HG03066 (cell line): ENCODE measurements at regions not wholly inside any gene's neighbourhood (a gene's known extent, or its start where the extent isn't known, plus 50 kb on each side); places are given as distances from the start of the nearest gene placed in this dataset.

Experiments
- ATAC-seq: cut with Tn5 transposase; IDR thresholded peaks from one replicate; pipeline ENCODE4 v1.9.1; 2021; ENCODE audit warnings: low read depth; ENCODE audit not compliant: unreplicated experiment

DNA sequence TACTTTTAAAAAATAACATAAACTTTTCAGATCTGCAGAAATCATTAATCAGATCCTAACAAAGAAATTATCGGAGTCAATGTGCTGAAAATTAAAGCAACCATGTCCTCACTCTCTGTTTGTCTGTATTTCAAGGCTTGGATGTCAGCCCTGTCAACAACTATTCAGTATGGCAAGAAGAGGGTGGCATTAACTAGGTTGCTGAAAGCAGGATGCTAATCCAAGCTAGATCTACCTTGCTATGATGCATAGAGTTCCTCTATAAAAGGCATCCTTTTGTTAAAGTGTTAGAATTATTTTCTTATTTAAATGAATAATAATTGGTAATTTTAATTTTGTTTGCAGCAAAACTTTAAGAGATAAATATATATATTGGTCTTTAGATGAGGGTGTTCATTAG lies 800.8 kb downstream of the CDH11 start:
- no peak for ATAC-seq

DNA sequence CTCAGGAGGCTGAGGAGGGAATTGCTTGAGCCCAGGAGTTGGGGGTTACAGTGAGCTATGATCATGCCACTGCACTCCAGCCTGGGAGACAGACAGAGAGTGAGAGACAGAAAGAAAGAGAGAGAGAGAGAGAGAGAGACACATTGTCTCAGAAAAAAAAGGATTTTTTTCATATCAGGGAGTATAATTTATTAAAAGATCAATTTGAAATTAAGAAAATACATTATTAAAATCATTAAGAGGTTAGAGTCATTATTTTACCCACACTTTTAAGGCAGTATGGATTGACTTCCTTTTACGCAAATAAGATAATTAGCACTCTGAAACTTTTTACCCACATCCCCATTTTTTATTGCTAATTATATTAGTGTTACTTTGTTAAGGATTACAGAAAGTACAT lies 804.3 kb downstream of the CDH11 start:
- no peak for ATAC-seq

- ATAC-seq: no peak
These were observed 808.1 kb downstream of the CDH11 start for GRCh38 chr16:64313726-64314125.

GRCh38 chr16:64312980-64313379 lies 808.9 kb downstream of the CDH11 start:
- no peak for ATAC-seq

- ATAC-seq: no peak
These were observed 809.6 kb downstream of the CDH11 start for GRCh38 chr16:64312292-64312691.

DNA sequence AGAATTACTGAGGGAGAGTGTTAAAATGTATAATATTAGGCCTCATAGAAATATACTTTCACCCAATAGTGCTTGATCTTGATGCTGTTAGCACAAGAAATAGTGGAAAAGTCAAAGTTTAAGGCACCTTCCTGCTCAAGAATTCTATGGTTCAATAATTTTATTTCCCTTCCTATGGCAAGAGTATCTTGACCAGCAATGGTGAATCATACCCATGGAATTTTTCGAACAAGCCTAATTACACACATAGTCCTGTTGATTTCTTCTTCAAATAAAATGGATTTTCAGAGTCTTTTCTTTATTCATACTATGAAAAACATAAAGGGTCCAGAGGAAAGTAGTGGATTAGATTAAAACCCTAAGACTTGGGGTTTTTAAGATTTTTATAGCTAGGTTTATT lies 810.6 kb downstream of the CDH11 start:
- no peak for ATAC-seq

GRCh38 chr16:64309398-64310110 lies 812.3 kb downstream of the CDH11 start:
- ATAC-seq: no peak

- ATAC-seq: no peak
These were observed 813.1 kb downstream of the CDH11 start for GRCh38 chr16:64308721-64309120.

- no peak for ATAC-seq
These were observed 814.4 kb downstream of the CDH11 start for GRCh38 chr16:64307431-64307830.

- ATAC-seq: no peak
These were observed 816.2 kb downstream of the CDH11 start for GRCh38 chr16:64305663-64306062.

DNA sequence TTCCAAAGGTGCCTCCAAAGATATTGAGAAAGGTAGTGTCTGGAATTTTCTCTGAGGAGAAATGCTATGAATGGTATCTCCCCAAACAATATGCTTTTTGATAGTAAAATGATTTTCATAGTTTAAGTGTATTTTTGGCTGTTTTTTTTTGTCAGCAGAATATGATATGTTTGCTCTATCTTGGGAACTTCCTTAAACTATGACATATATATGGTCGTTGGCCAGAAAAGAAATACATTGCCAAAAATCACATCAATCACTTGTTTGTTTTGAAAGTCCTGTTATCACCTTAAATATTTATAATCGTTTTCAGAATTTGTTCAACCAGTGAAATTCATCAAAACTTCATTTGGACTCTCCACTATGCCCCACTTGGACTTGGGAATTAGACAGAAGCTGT lies 816.9 kb downstream of the CDH11 start:
- ATAC-seq: no peak

- ATAC-seq: no peak
These were observed 817.5 kb downstream of the CDH11 start for GRCh38 chr16:64304396-64304795.

DNA sequence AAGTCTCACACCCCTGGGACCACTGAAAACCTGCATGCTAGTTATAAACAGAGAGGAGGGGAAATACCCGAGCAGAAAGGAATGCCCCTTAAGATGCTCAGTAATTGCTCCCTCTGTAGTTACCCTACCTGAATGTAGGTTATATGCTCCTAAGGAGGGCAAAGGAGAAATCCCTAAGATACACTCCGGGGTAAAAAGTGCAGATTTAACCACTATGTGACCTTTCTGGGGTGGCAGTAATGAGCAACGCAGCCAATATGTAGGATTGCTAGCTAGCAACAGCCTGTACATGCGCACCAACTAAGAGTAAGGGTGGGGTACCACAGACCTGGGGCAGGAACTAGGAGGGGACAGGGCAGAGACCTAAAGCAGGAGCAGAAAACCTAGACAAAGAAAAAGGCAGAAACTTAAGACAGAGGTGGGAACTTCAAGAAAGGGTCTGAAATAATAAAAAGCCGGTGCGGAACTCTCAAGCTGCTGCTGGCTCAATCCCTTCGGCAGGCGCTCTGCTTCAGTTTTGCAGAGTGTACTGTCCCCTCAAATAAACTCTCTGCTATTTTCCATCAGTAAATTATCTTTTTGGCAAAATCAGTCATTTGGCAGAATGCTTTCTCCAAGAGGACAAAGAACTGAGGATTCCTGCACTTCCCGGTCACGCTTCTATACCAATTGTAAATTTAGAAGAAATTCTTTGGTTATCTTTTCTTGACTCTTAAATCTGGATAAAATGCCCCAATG lies 823.8 kb downstream of the CDH11 start:
- ATAC-seq: no peak

DNA sequence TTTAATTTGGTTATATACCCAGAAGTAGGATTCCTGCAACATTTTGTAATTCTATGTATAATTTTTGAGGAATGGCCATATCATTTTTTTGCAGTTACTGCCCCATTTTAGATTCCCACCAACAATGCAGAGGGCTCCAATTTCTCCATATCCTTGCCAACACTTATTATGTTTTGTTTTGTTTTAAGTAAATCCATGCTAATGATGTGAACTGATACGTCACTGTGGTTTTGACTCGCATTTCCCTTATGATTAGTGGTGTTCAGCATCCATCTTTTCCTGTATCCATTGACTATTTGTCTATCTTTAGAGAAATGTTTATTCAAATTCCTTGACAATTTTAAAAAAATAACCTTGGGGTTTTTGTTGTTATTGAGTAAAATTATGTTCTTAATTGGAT lies 826.4 kb downstream of the CDH11 start:
- no peak for ATAC-seq

- ATAC-seq: no peak
These were observed 828.9 kb downstream of the CDH11 start for GRCh38 chr16:64292953-64293352.

GRCh38 chr16:64292161-64292560 lies 829.7 kb downstream of the CDH11 start:
- ATAC-seq: no peak

- ATAC-seq: no peak
These were observed 831.4 kb downstream of the CDH11 start for GRCh38 chr16:64290461-64290860.

GRCh38 chr16:64287655-64288528 lies 834.0 kb downstream of the CDH11 start:
- ATAC-seq: no peak

- no peak for ATAC-seq
These were observed 839.7 kb downstream of the CDH11 start for GRCh38 chr16:64282181-64282580.

DNA sequence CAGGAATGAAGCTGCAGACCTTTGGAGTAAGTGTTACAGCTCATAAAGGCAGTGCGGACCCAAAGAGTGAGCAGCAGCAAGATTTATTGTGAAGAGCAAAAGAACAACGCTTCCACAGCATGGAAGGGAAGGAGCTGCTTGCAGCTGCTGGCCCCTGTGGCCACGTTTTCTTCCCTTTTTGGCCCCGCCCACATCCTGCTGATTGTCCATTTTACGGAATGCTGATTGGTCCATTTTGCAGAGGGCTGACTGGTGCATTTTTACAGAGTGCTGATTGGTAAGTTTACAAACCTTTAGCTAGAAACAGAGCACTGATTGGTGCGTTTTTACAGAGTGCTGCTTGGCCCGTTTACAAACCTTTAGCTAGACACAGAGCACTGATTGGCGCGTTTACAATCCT lies 841.5 kb downstream of the CDH11 start:
- ATAC-seq: no peak

DNA sequence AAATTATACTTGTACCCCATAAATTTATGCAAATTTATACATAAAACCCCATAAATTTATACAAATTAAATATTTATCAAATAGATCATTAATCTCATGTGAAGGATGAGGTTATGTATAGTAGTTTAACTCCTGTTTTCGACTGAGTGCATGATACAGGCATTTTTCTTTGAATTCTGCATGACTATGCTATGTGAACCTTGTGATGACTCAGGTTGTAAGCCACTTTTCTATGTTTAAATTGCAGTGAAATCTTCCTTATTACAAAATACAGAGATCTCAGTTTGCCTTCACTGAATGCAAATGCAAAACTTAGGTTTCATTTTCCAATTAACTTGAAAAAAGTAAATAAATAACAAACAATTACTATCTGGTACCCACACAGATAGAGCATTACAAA lies 843.7 kb downstream of the CDH11 start:
- ATAC-seq: no peak
